ENCODE measurements at regions not wholly inside any gene's neighbourhood (a gene's known extent, or its start where the extent isn't known, plus 50 kb on each side); places are given as distances from the start of the nearest gene placed in this dataset.

- Mint-ChIP-seq H3K4me1 (no peaks in the 10 kb centered on the region), H3K4me3 (no peak overlapping the region)
These were observed 273.8 kb downstream of the RPS6KC1 start for GRCh38 chr1:213324859-213325258.

GRCh38 chr1:213325482-213325881 lies 274.4 kb downstream of the RPS6KC1 start:
- H3K27me3 Mint-ChIP-seq: peaks cover 10% of the 10 kb centered on the region
- no peaks in the 10 kb centered on the region for H3K9me3 Mint-ChIP-seq
- DNase-seq (no peak), ATAC-seq (no peak)
- no peak overlapping the region for H3K4me3 Mint-ChIP-seq
- no peaks in the 10 kb centered on the region for H3K4me1 Mint-ChIP-seq
- no peak overlapping the region for H3K27ac Mint-ChIP-seq
- no peaks in the 10 kb centered on the region for H3K36me3 Mint-ChIP-seq (ENCODE audit: low read depth)

More at GRCh38 chr1:213324859-213325258, 273.8 kb downstream of the RPS6KC1 start:
- Mint-ChIP-seq H3K27me3 (peaks cover 10% of the 10 kb centered on the region), H3K27ac (no peak overlapping the region), H3K9me3 (no peaks in the 10 kb centered on the region), H3K36me3 (ENCODE audit: low read depth) (no peaks in the 10 kb centered on the region)
- ATAC-seq (no peak), DNase-seq (no peak)

GRCh38 chr1:213326281-213327016 lies 275.4 kb downstream of the RPS6KC1 start:
- H3K27me3 Mint-ChIP-seq: peaks cover 9% of the 10 kb centered on the region
- no peak for DNase-seq
- H3K36me3 Mint-ChIP-seq (ENCODE audit: low read depth): no peaks in the 10 kb centered on the region
- no peak overlapping the region for H3K27ac Mint-ChIP-seq
- H3K4me1 Mint-ChIP-seq: no peaks in the 10 kb centered on the region
- no peaks in the 10 kb centered on the region for H3K9me3 Mint-ChIP-seq
- ATAC-seq: no peak
- no peak overlapping the region for H3K4me3 Mint-ChIP-seq

- no peak overlapping the region for H3K4me3 Mint-ChIP-seq
- H3K36me3 Mint-ChIP-seq (ENCODE audit: low read depth): no peaks in the 10 kb centered on the region
- no peaks in the 10 kb centered on the region for H3K9me3 Mint-ChIP-seq
- ATAC-seq: no peak
- no peaks in the 10 kb centered on the region for H3K4me1 Mint-ChIP-seq
- no peak overlapping the region for H3K27ac Mint-ChIP-seq
- H3K27me3 Mint-ChIP-seq: peaks cover 5% of the 10 kb centered on the region
- DNase-seq: no peak
These were observed 276.1 kb downstream of the RPS6KC1 start for GRCh38 chr1:213327017-213327667.

GRCh38 chr1:213329406-213330008 lies 278.5 kb downstream of the RPS6KC1 start:
- H3K4me3 Mint-ChIP-seq: no peak overlapping the region
- H3K27ac Mint-ChIP-seq: no peak overlapping the region
- no peaks in the 10 kb centered on the region for H3K4me1 Mint-ChIP-seq
- H3K36me3 Mint-ChIP-seq (ENCODE audit: low read depth): no peaks in the 10 kb centered on the region
- DNase-seq (no peak), ATAC-seq (no peak)
- H3K9me3 Mint-ChIP-seq: no peaks in the 10 kb centered on the region
- H3K27me3 Mint-ChIP-seq: peaks cover 4% of the 10 kb centered on the region

GRCh38 chr1:213330281-213330680 lies 279.2 kb downstream of the RPS6KC1 start:
- DNase-seq (no peak), ATAC-seq (no peak)
- Mint-ChIP-seq H3K27me3 (peaks cover 4% of the 10 kb centered on the region), H3K36me3 (ENCODE audit: low read depth) (no peaks in the 10 kb centered on the region), H3K4me1 (no peaks in the 10 kb centered on the region), H3K4me3 (no peak overlapping the region), H3K9me3 (no peaks in the 10 kb centered on the region), H3K27ac (no peak overlapping the region)

GRCh38 chr1:213331631-213332175 lies 280.7 kb downstream of the RPS6KC1 start:
- DNase-seq (no peak), ATAC-seq (no peak)
- H3K27me3 Mint-ChIP-seq: peaks cover 4% of the 10 kb centered on the region
- no peaks in the 10 kb centered on the region for H3K36me3 Mint-ChIP-seq (ENCODE audit: low read depth)
- no peak overlapping the region for H3K27ac Mint-ChIP-seq
- H3K4me1 Mint-ChIP-seq: no peaks in the 10 kb centered on the region
- H3K4me3 Mint-ChIP-seq: no peak overlapping the region
- H3K9me3 Mint-ChIP-seq: no peaks in the 10 kb centered on the region

- H3K4me3 Mint-ChIP-seq: no peak overlapping the region
- DNase-seq: no peak
- no peaks in the 10 kb centered on the region for H3K9me3 Mint-ChIP-seq
- no peak for ATAC-seq
- H3K36me3 Mint-ChIP-seq (ENCODE audit: low read depth): no peaks in the 10 kb centered on the region
- H3K27ac Mint-ChIP-seq: no peak overlapping the region
- H3K4me1 Mint-ChIP-seq: no peaks in the 10 kb centered on the region
- peaks cover under 1% of the 10 kb centered on the region for H3K27me3 Mint-ChIP-seq
These were observed 281.4 kb downstream of the RPS6KC1 start for GRCh38 chr1:213332491-213332890.

- Mint-ChIP-seq H3K9me3 (no peaks in the 10 kb centered on the region), H3K27ac (no peak overlapping the region), H3K27me3 (no peaks in the 10 kb centered on the region), H3K4me3 (no peak overlapping the region), H3K4me1 (no peaks in the 10 kb centered on the region), H3K36me3 (ENCODE audit: low read depth) (no peaks in the 10 kb centered on the region)
- DNase-seq (no peak), ATAC-seq (no peak)
These were observed 282.1 kb downstream of the RPS6KC1 start for GRCh38 chr1:213333121-213333520.

GRCh38 chr1:213335084-213335483 lies 284.0 kb downstream of the RPS6KC1 start:
- no peaks in the 10 kb centered on the region for H3K9me3 Mint-ChIP-seq
- no peaks in the 10 kb centered on the region for H3K36me3 Mint-ChIP-seq (ENCODE audit: low read depth)
- H3K27ac Mint-ChIP-seq: no peak overlapping the region
- no peaks in the 10 kb centered on the region for H3K4me1 Mint-ChIP-seq
- H3K4me3 Mint-ChIP-seq: no peak overlapping the region
- ATAC-seq (no peak), DNase-seq (no peak)
- peaks cover 2% of the 10 kb centered on the region for H3K27me3 Mint-ChIP-seq

GRCh38 chr1:213337025-213337678 lies 286.1 kb downstream of the RPS6KC1 start:
- Mint-ChIP-seq H3K27ac (no peak overlapping the region), H3K4me3 (no peak overlapping the region), H3K27me3 (peaks cover 5% of the 10 kb centered on the region), H3K4me1 (no peaks in the 10 kb centered on the region), H3K9me3 (no peaks in the 10 kb centered on the region), H3K36me3 (ENCODE audit: low read depth) (no peaks in the 10 kb centered on the region)
- no peak for ATAC-seq
- DNase-seq: no peak

GRCh38 chr1:213340593-213340992 lies 289.6 kb downstream of the RPS6KC1 start:
- Mint-ChIP-seq H3K27me3 (peaks cover 5% of the 10 kb centered on the region), H3K4me3 (no peak overlapping the region), H3K9me3 (no peaks in the 10 kb centered on the region), H3K4me1 (no peaks in the 10 kb centered on the region), H3K27ac (no peak overlapping the region), H3K36me3 (ENCODE audit: low read depth) (no peaks in the 10 kb centered on the region)
- DNase-seq: no peak
- no peak for ATAC-seq

- ATAC-seq: no peak
- peaks cover 5% of the 10 kb centered on the region for H3K27me3 Mint-ChIP-seq
- H3K36me3 Mint-ChIP-seq (ENCODE audit: low read depth): no peaks in the 10 kb centered on the region
- H3K4me3 Mint-ChIP-seq: no peak overlapping the region
- no peaks in the 10 kb centered on the region for H3K9me3 Mint-ChIP-seq
- H3K27ac Mint-ChIP-seq: no peak overlapping the region
- no peak for DNase-seq
- no peaks in the 10 kb centered on the region for H3K4me1 Mint-ChIP-seq
These were observed 294.6 kb downstream of the RPS6KC1 start for GRCh38 chr1:213345621-213346020.

GRCh38 chr1:213357403-213357802 lies 306.4 kb downstream of the RPS6KC1 start:
- no peak overlapping the region for H3K4me3 Mint-ChIP-seq
- ATAC-seq: no peak
- no peaks in the 10 kb centered on the region for H3K4me1 Mint-ChIP-seq
- H3K27ac Mint-ChIP-seq: no peak overlapping the region
- DNase-seq: no peak
- no peaks in the 10 kb centered on the region for H3K9me3 Mint-ChIP-seq
- H3K36me3 Mint-ChIP-seq (ENCODE audit: low read depth): no peaks in the 10 kb centered on the region
- H3K27me3 Mint-ChIP-seq: no peaks in the 10 kb centered on the region
